Transverse colon (tissue), 4 donors: ENCODE measurements at regions not wholly inside any gene's neighbourhood (a gene's known extent, or its start where the extent isn't known, plus 50 kb on each side); places are given as distances from the start of the nearest gene placed in this dataset.

Source experiments
- POLR2AphosphoS5 ChIP-seq, 3 donors: sonication (generic); formaldehyde crosslinking; IDR thresholded peaks; one replicate each; pipeline ENCODE4 v1.6.1; 2016; ENCODE audit warnings: antibody characterized with exemption in 3 of 3
- TF ChIP-seq, protein P1 (sequence below), 5 experiments: fragments of 200-600 bp in 3 of 5; fragments of 450-650 bp in 2 of 5; sonication (generic) in 3 of 5; IDR thresholded peaks; 1 replicate in 2 of 5; 2 replicates in 3 of 5; pipeline ENCODE4 v1.5.1; 2016 to 2017; ENCODE audit warnings: antibody characterized with exemption in 5 of 5, inconsistent platforms in 3 of 5, mild to moderate bottlenecking in 2 of 5, moderate library complexity in 1 of 5

DNA sequence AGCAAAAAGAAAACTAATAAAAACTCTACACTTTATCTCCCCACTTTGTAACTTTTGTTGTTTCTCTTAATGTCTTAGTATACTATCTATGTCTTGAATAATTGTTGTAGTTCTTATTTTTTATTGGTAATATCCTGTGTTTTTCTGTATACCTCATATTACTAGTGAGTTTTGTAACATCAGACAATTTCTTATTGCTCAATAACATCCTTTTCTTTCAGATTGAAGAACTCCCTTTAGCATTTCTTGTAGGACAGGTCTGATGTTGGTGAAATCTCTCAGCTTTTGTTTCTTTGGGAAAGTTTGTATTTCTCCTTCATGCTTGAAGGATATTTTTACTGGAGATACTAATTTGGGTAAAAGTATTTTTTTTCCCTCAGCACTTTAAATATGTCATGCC is 79.8 kb upstream of the LRRC8B start:
- TF ChIP-seq, protein P1, sequence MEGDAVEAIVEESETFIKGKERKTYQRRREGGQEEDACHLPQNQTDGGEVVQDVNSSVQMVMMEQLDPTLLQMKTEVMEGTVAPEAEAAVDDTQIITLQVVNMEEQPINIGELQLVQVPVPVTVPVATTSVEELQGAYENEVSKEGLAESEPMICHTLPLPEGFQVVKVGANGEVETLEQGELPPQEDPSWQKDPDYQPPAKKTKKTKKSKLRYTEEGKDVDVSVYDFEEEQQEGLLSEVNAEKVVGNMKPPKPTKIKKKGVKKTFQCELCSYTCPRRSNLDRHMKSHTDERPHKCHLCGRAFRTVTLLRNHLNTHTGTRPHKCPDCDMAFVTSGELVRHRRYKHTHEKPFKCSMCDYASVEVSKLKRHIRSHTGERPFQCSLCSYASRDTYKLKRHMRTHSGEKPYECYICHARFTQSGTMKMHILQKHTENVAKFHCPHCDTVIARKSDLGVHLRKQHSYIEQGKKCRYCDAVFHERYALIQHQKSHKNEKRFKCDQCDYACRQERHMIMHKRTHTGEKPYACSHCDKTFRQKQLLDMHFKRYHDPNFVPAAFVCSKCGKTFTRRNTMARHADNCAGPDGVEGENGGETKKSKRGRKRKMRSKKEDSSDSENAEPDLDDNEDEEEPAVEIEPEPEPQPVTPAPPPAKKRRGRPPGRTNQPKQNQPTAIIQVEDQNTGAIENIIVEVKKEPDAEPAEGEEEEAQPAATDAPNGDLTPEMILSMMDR (IDR thresholded peaks at IDR 0.05): no peak
- TF ChIP-seq POLR2AphosphoS5 (IDR thresholded peaks at IDR 0.05): no peak
